ENCODE measurements at regions not wholly inside any gene's neighbourhood (a gene's known extent, or its start where the extent isn't known, plus 50 kb on each side); places are given as distances from the start of the nearest gene placed in this dataset.

DNA sequence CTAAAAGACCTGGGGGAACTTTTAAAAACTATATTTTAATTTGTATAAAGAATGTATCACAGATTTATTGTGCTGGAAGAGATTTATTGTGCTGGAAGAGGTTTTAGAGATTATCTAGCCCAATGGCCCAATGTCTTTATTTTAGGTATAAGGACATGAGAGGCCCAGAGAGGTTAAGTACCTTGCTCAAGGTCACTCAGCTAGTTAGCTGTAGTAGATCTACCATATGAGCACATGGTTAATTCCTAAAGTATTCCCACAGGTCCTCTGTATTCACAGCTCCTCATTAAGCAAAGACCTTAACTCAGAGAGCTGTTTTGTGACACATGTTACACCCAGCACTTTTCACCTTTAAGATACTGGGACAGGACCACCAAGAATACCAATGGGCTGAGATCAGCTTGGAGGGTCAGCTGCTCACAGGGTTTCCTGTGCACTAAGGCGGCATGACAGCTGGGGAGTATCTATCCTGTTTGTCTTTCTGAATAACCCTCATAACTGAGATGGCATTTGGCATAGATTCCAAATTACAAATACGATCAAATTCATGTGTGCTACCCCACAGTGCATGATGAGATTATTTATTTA, 143.1 kb upstream of the TBL1XR1 start:
- H3K9me3 Mint-ChIP-seq = no peaks in the 10 kb centered on the region
- TF ChIP-seq ZNF263 (CRISPR knock-in tag; IDR thresholded peaks at IDR 0.05; ENCODE audit: low read depth) = no peak
- no peak for TF ChIP-seq ZMAT4 (CRISPR knock-in tag; IDR thresholded peaks at IDR 0.05)
- no peak for TF ChIP-seq ETV6 (CRISPR knock-in tag; IDR thresholded peaks at IDR 0.05)
- no peak for TF ChIP-seq TEAD4 (CRISPR knock-in tag; IDR thresholded peaks at IDR 0.05)
- no peak for DNase-seq (ENCODE audit: low spot score)
- CTCF ChIA-PET = no interaction called here
- H3K27me3 Mint-ChIP-seq (ENCODE audit: low read depth) = peaks cover 54% of the 10 kb centered on the region
- peaks cover 7% of the 10 kb centered on the region for H3K4me1 Mint-ChIP-seq
- no peak overlapping the region for H3K4me3 Mint-ChIP-seq
- no peak for ATAC-seq
- H3K36me3 Mint-ChIP-seq = no peaks in the 10 kb centered on the region
- POLR2A ChIA-PET = no interaction called here
- no peak overlapping the region for H3K27ac Mint-ChIP-seq

- no peaks in the 10 kb centered on the region for H3K9me3 Mint-ChIP-seq
- no peak for ATAC-seq
- H3K36me3 Mint-ChIP-seq = no peaks in the 10 kb centered on the region
- POLR2A ChIA-PET = no interaction called here
- H3K27ac Mint-ChIP-seq = no peak overlapping the region
- H3K4me3 Mint-ChIP-seq = no peak overlapping the region
- H3K4me1 Mint-ChIP-seq = peaks cover 17% of the 10 kb centered on the region
- no peak for TF ChIP-seq FOXK1 (CRISPR knock-in tag; IDR thresholded peaks at IDR 0.05)
- TF ChIP-seq, protein P1, sequence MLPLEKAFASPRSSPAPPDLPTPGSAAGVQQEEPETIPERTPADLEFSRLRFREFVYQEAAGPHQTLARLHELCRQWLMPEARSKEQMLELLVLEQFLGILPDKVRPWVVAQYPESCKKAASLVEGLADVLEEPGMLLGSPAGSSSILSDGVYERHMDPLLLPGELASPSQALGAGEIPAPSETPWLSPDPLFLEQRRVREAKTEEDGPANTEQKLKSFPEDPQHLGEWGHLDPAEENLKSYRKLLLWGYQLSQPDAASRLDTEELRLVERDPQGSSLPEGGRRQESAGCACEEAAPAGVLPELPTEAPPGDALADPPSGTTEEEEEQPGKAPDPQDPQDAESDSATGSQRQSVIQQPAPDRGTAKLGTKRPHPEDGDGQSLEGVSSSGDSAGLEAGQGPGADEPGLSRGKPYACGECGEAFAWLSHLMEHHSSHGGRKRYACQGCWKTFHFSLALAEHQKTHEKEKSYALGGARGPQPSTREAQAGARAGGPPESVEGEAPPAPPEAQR (CRISPR knock-in tag; IDR thresholded peaks at IDR 0.05) = no peak
- TF ChIP-seq, protein P2, sequence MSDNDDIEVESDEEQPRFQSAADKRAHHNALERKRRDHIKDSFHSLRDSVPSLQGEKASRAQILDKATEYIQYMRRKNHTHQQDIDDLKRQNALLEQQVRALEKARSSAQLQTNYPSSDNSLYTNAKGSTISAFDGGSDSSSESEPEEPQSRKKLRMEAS (CRISPR knock-in tag; IDR thresholded peaks at IDR 0.05) = no peak
- no peak for TF ChIP-seq ZNF219 (CRISPR knock-in tag; IDR thresholded peaks at IDR 0.05; ENCODE audit: borderline replicate concordance)
- no peak for TF ChIP-seq ATF3 (CRISPR knock-in tag; conservative IDR thresholded peaks at IDR 0.05)
- no peak for TF ChIP-seq ZNF138 (CRISPR knock-in tag; conservative IDR thresholded peaks at IDR 0.05)
- TF ChIP-seq NFATC4 (CRISPR knock-in tag; IDR thresholded peaks at IDR 0.05) = no peak
- no peak for TF ChIP-seq USF2 (CRISPR knock-in tag; IDR thresholded peaks at IDR 0.05)
- no peak for TF ChIP-seq ERG (CRISPR knock-in tag; IDR thresholded peaks at IDR 0.05)
- no peak for TF ChIP-seq GTF2I (CRISPR knock-in tag; conservative IDR thresholded peaks at IDR 0.05)
- TF ChIP-seq, protein P3, sequence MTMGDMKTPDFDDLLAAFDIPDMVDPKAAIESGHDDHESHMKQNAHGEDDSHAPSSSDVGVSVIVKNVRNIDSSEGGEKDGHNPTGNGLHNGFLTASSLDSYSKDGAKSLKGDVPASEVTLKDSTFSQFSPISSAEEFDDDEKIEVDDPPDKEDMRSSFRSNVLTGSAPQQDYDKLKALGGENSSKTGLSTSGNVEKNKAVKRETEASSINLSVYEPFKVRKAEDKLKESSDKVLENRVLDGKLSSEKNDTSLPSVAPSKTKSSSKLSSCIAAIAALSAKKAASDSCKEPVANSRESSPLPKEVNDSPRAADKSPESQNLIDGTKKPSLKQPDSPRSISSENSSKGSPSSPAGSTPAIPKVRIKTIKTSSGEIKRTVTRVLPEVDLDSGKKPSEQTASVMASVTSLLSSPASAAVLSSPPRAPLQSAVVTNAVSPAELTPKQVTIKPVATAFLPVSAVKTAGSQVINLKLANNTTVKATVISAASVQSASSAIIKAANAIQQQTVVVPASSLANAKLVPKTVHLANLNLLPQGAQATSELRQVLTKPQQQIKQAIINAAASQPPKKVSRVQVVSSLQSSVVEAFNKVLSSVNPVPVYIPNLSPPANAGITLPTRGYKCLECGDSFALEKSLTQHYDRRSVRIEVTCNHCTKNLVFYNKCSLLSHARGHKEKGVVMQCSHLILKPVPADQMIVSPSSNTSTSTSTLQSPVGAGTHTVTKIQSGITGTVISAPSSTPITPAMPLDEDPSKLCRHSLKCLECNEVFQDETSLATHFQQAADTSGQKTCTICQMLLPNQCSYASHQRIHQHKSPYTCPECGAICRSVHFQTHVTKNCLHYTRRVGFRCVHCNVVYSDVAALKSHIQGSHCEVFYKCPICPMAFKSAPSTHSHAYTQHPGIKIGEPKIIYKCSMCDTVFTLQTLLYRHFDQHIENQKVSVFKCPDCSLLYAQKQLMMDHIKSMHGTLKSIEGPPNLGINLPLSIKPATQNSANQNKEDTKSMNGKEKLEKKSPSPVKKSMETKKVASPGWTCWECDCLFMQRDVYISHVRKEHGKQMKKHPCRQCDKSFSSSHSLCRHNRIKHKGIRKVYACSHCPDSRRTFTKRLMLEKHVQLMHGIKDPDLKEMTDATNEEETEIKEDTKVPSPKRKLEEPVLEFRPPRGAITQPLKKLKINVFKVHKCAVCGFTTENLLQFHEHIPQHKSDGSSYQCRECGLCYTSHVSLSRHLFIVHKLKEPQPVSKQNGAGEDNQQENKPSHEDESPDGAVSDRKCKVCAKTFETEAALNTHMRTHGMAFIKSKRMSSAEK (CRISPR knock-in tag; IDR thresholded peaks at IDR 0.05; ENCODE audit: borderline replicate concordance) = no peak
- TF ChIP-seq MXD4 (CRISPR knock-in tag; IDR thresholded peaks at IDR 0.05; ENCODE audit: borderline replicate concordance) = no peak
- TF ChIP-seq RORB (CRISPR knock-in tag; IDR thresholded peaks at IDR 0.05) = no peak
- no peak for TF ChIP-seq MYBL2 (CRISPR knock-in tag; IDR thresholded peaks at IDR 0.05)
- TF ChIP-seq FOXP4 (CRISPR knock-in tag; IDR thresholded peaks at IDR 0.05) = no peak
- TF ChIP-seq SOX15 (CRISPR knock-in tag; IDR thresholded peaks at IDR 0.05) = no peak
- TF ChIP-seq, protein P4, sequence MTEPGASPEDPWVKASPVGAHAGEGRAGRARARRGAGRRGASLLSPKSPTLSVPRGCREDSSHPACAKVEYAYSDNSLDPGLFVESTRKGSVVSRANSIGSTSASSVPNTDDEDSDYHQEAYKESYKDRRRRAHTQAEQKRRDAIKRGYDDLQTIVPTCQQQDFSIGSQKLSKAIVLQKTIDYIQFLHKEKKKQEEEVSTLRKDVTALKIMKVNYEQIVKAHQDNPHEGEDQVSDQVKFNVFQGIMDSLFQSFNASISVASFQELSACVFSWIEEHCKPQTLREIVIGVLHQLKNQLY (CRISPR knock-in tag; IDR thresholded peaks at IDR 0.05) = no peak
- TF ChIP-seq ZNF121 (CRISPR knock-in tag; IDR thresholded peaks at IDR 0.05) = no peak
- TF ChIP-seq ELF4 (CRISPR knock-in tag; IDR thresholded peaks at IDR 0.05; ENCODE audit: low read depth) = no peak
- peaks cover 70% of the 10 kb centered on the region for H3K27me3 Mint-ChIP-seq (ENCODE audit: low read depth)
- DNase-seq (ENCODE audit: low spot score) = no peak
- CTCF ChIA-PET = no interaction called here
These were observed 144.6 kb upstream of the TBL1XR1 start for GRCh38 chr3:177341736-177342419.
